Tibial artery (tissue), 4 donors: ENCODE measurements at regions not wholly inside any gene's neighbourhood (a gene's known extent, or its start where the extent isn't known, plus 50 kb on each side); places are given as distances from the start of the nearest gene placed in this dataset.

ENCODE experiments used
- DNase-seq, 2 donors: peaks; one replicate each; pipeline ENCODE4 v3.0.0-alpha.2; 2019
- H3K27ac ChIP-seq, 2 donors: fragments of 200-600 bp; sonication (generic) in 1 of 2; 1 replicate in 1 of 2; 2 replicates in 1 of 2; pipeline ENCODE4 v1.5.1; 2018 to 2019; ENCODE audit warnings: mild to moderate bottlenecking in 1 of 2
- H3K27me3 ChIP-seq, 2 donors: fragments of 200-600 bp; sonication (generic) in 1 of 2; one replicate each; pipeline versions ENCODE4 v1.5.1 to v1.6.0; 2016 to 2019
- H3K36me3 ChIP-seq, 3 donors: fragments of 200-600 bp; sonication (generic) in 2 of 3; one replicate each; pipeline ENCODE4 v1.5.1; 2016 to 2019; ENCODE audit warnings: mild to moderate bottlenecking in 2 of 3
- H3K4me1 ChIP-seq, 4 donors: fragments of 200-600 bp; sonication (generic) in 2 of 4; 1 replicate in 3 of 4; 2 replicates in 1 of 4; pipeline ENCODE4 v1.5.1; 2016 to 2019
- H3K4me3 ChIP-seq, 2 donors: fragments of 200-600 bp; sonication (generic) in 1 of 2; 1 replicate in 1 of 2; 2 replicates in 1 of 2; pipeline ENCODE4 v1.5.1; 2018 to 2019; ENCODE audit warnings: mild to moderate bottlenecking in 2 of 2
- H3K9me3 ChIP-seq, 3 donors: fragments of 200-600 bp; sonication (generic) in 1 of 3; one replicate each; pipeline ENCODE4 v1.5.1; 2016 to 2019
- intact Hi-C: fragments of 100-400 bp; cut with DNase I; formaldehyde crosslinking; loops from one replicate; pipeline ENCODE4 v1.15.0; 2023; ENCODE audit warnings: low total_unique reads
- TF ChIP-seq, protein P1 (sequence below), 2 experiments: fragments of 200-600 bp in 1 of 2; fragments of 450-650 bp in 1 of 2; IDR thresholded peaks; one replicate each; pipeline ENCODE4 v1.5.1; 2017 to 2019; ENCODE audit warnings: antibody characterized with exemption in 2 of 2, mild to moderate bottlenecking in 1 of 2, moderate library complexity in 1 of 2

DNA sequence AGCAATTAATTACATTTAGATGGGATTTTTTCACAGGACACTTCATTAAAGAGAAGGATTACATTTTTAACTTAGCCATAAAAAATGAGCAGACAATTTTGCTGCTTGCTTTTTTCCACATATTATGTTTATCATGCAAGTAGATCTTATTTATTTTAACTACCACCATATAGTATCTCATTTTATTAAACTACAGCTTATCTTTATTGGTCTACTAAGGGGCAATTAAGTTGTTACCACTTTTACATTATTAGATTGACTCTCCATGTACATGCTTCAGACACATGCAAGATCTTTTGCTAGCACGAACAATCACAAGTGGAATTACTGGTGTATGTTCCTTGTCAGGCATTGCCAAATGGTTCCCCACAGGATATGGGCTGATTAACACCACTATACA, 99.8 kb upstream of the NFIA start:
- Histone ChIP-seq H3K27me3 (no peaks in the 10 kb centered on the region), H3K9me3 (no peaks in the 10 kb centered on the region), H3K36me3 (no peaks in the 10 kb centered on the region), H3K27ac (peak overlapping the region; percentile 77 to 81), H3K4me1 (peaks cover 6 to 52% (median 27%) of the 10 kb centered on the region in 4 donors), H3K4me3 (no peak overlapping the region)
- TF ChIP-seq, protein P1, sequence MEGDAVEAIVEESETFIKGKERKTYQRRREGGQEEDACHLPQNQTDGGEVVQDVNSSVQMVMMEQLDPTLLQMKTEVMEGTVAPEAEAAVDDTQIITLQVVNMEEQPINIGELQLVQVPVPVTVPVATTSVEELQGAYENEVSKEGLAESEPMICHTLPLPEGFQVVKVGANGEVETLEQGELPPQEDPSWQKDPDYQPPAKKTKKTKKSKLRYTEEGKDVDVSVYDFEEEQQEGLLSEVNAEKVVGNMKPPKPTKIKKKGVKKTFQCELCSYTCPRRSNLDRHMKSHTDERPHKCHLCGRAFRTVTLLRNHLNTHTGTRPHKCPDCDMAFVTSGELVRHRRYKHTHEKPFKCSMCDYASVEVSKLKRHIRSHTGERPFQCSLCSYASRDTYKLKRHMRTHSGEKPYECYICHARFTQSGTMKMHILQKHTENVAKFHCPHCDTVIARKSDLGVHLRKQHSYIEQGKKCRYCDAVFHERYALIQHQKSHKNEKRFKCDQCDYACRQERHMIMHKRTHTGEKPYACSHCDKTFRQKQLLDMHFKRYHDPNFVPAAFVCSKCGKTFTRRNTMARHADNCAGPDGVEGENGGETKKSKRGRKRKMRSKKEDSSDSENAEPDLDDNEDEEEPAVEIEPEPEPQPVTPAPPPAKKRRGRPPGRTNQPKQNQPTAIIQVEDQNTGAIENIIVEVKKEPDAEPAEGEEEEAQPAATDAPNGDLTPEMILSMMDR (IDR thresholded peaks at IDR 0.05) = no peak
- intact Hi-C loops = no loop called here
- no peak for DNase-seq

- Histone ChIP-seq H3K4me1 (peaks cover 6 to 56% (median 27%) of the 10 kb centered on the region in 4 donors), H3K36me3 (no peaks in the 10 kb centered on the region), H3K4me3 (no peak overlapping the region), H3K27ac (peak overlapping the region in 1 of 2 donors; percentile 77), H3K9me3 (no peaks in the 10 kb centered on the region), H3K27me3 (no peaks in the 10 kb centered on the region)
- DNase-seq = no peak
- TF ChIP-seq, protein P1 (IDR thresholded peaks at IDR 0.05) = no peak
- intact Hi-C loops = no loop called here
These were observed 101.0 kb upstream of the NFIA start for GRCh38 chr1:60981357-60981756.

DNA sequence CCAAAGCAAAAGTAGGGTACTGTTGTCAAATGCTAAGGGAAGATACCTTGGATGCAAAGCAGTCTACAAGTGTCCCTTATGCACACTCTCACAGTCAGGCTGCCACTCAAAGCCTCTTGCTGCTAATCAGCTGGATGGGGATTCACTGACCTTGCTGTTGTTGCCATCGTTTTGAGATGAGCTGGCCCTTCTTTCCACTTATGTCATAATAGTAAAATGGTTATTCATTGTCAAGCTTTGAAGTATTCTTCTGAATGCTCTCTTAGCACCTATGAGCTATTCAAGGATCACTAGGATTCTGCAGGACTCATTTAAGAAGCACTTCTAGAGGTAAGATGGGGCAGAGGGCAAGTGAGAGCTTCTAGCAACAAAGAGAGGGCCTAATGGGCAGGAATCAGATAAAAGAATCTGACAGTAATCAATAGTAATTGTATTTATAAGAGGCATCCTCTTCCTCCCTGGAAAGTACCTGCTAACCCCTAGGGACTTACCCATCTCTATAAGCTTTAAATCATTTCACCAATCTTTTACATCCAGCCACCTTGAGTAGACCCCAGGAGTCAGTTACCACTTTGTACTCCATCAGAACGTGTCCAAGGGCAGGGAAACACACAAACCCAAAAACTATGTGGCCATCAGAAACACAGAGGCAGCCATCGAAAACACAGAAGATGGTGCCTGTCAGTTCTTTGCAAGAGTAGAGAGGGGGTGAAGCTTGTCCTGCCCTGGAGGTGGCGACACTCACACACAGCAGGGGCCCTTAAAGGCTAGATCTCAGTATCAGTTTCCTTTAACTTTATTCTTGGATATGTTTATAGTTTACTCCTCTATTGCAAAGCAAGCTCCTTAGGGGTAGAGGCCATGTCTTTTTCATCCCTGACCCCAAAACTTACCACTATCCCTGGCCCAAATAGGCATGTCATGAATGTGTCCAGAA, 103.7 kb upstream of the NFIA start:
- TF ChIP-seq, protein P1 (IDR thresholded peaks at IDR 0.05) = peak in 1 of 2 experiments; percentile 38
- H3K27ac ChIP-seq = peak overlapping the region; percentile 58 to 68
- peaks cover 0 to 58% (median 18%) of the 10 kb centered on the region in 4 donors for H3K4me1 ChIP-seq
- no peak overlapping the region for H3K4me3 ChIP-seq
- no peaks in the 10 kb centered on the region for H3K9me3 ChIP-seq
- DNase-seq = no peak
- no peaks in the 10 kb centered on the region for H3K36me3 ChIP-seq
- intact Hi-C loops = no loop called here
- no peaks in the 10 kb centered on the region for H3K27me3 ChIP-seq

DNA sequence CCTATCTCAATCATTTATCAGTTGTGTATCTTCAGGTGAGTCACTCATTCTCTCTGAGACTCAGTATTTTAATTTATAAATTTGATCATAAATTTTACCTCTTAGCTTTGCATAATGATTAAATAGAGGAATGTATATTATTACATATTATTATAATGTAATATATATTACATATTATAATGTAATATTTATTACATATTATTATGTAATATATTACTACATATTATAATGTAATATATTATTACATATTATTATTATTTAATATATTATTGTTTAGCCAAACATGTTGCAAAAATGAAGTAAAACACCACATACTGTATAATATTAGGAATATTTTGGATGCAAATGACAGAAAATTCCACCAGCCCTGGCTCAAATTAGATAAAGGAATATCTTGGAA, 104.7 kb upstream of the NFIA start:
- H3K36me3 ChIP-seq = no peaks in the 10 kb centered on the region
- peaks cover 0 to 54% (median 10%) of the 10 kb centered on the region in 4 donors for H3K4me1 ChIP-seq
- TF ChIP-seq, protein P1 (IDR thresholded peaks at IDR 0.05) = no peak
- H3K4me3 ChIP-seq = no peak overlapping the region
- DNase-seq = no peak
- no peak overlapping the region for H3K27ac ChIP-seq
- no peaks in the 10 kb centered on the region for H3K27me3 ChIP-seq
- H3K9me3 ChIP-seq = no peaks in the 10 kb centered on the region
- intact Hi-C loops = no loop called here

GRCh38 chr1:60974524-60975372, 107.6 kb upstream of the NFIA start:
- DNase-seq = no peak
- no peak overlapping the region for H3K4me3 ChIP-seq
- intact Hi-C loops = loop anchor here (5.0 kb wide), 1 partner anchor 68 kb away; no protein-coding TSS in a partner anchor
- H3K9me3 ChIP-seq = no peaks in the 10 kb centered on the region
- peaks cover 0 to 66% (median 25%) of the 10 kb centered on the region in 4 donors for H3K4me1 ChIP-seq
- no peaks in the 10 kb centered on the region for H3K36me3 ChIP-seq
- TF ChIP-seq, protein P1 (IDR thresholded peaks at IDR 0.05) = no peak
- H3K27ac ChIP-seq = peak overlapping the region; percentile 48 to 62
- H3K27me3 ChIP-seq = no peaks in the 10 kb centered on the region
